ENCODE measurements at regions not wholly inside any gene's neighbourhood (a gene's known extent, or its start where the extent isn't known, plus 50 kb on each side); places are given as distances from the start of the nearest gene placed in this dataset.

GRCh38 chr12:76611533-76611932 lies 52.0 kb upstream of the OSBPL8 start:
- TF ChIP-seq CTCF (IDR thresholded peaks at IDR 0.05; ENCODE audit: insufficient read depth, low read length, poor library complexity, severe bottlenecking) (no peak), EZH2phosphoT487 (conservative IDR thresholded peaks at IDR 0.05; ENCODE audit: low read length) (no peak)
- Histone ChIP-seq H3F3A (ENCODE audit: insufficient read depth) (no peaks in the 10 kb centered on the region), H3K27ac (ENCODE audit: low read depth, low read length) (no peak overlapping the region), H3K9ac (ENCODE audit: low read length) (no peak overlapping the region), H3K4me3 (ENCODE audit: insufficient read depth, low read length, poor library complexity, severe bottlenecking) (no peak overlapping the region), H4K20me1 (ENCODE audit: low read depth, low read length) (no peaks in the 10 kb centered on the region), H3K36me3 (ENCODE audit: low read length) (no peaks in the 10 kb centered on the region), H3K79me2 (ENCODE audit: insufficient read depth, low read length) (no peaks in the 10 kb centered on the region), H3K9me3 (ENCODE audit: insufficient read depth, low read length) (no peaks in the 10 kb centered on the region), H3K9me2 (replicated peaks; ENCODE audit: insufficient read depth, low read length) (no peaks in the 10 kb centered on the region), H3K27me3 (ENCODE audit: low read length) (no peaks in the 10 kb centered on the region), H3K4me2 (ENCODE audit: low read depth, low read length, poor library complexity, severe bottlenecking) (no peak overlapping the region), H2AFZ (ENCODE audit: low read depth, low read length, severe bottlenecking) (no peak overlapping the region)

- H4K20me1 ChIP-seq (ENCODE audit: low read depth, low read length): no peaks in the 10 kb centered on the region
- H2AFZ ChIP-seq (ENCODE audit: low read depth, low read length, severe bottlenecking): no peak overlapping the region
- no peaks in the 10 kb centered on the region for H3K27me3 ChIP-seq (ENCODE audit: low read length)
- no peak overlapping the region for H3K4me2 ChIP-seq (ENCODE audit: low read depth, low read length, poor library complexity, severe bottlenecking)
- no peaks in the 10 kb centered on the region for H3K79me2 ChIP-seq (ENCODE audit: insufficient read depth, low read length)
- no peaks in the 10 kb centered on the region for H3K36me3 ChIP-seq (ENCODE audit: low read length)
- H3K4me3 ChIP-seq (ENCODE audit: insufficient read depth, low read length, poor library complexity, severe bottlenecking): no peak overlapping the region
- TF ChIP-seq CTCF (IDR thresholded peaks at IDR 0.05; ENCODE audit: insufficient read depth, low read length, poor library complexity, severe bottlenecking): no peak
- TF ChIP-seq EZH2phosphoT487 (conservative IDR thresholded peaks at IDR 0.05; ENCODE audit: low read length): no peak
- H3K9ac ChIP-seq (ENCODE audit: low read length): no peak overlapping the region
- no peaks in the 10 kb centered on the region for H3F3A ChIP-seq (ENCODE audit: insufficient read depth)
- no peak overlapping the region for H3K27ac ChIP-seq (ENCODE audit: low read depth, low read length)
- no peaks in the 10 kb centered on the region for H3K9me3 ChIP-seq (ENCODE audit: insufficient read depth, low read length)
- no peaks in the 10 kb centered on the region for H3K9me2 ChIP-seq (replicated peaks; ENCODE audit: insufficient read depth, low read length)
Observed at GRCh38 chr12:76614364-76614763, 54.8 kb upstream of the OSBPL8 start.

GRCh38 chr12:76618031-76618430 lies 58.5 kb upstream of the OSBPL8 start:
- Histone ChIP-seq H3K36me3 (ENCODE audit: low read length) (no peaks in the 10 kb centered on the region), H3K9ac (ENCODE audit: low read length) (no peak overlapping the region), H3K79me2 (ENCODE audit: insufficient read depth, low read length) (no peaks in the 10 kb centered on the region), H3K9me2 (replicated peaks; ENCODE audit: insufficient read depth, low read length) (no peaks in the 10 kb centered on the region), H3K4me2 (ENCODE audit: low read depth, low read length, poor library complexity, severe bottlenecking) (no peak overlapping the region), H3K4me3 (ENCODE audit: insufficient read depth, low read length, poor library complexity, severe bottlenecking) (no peak overlapping the region), H2AFZ (ENCODE audit: low read depth, low read length, severe bottlenecking) (no peak overlapping the region), H3F3A (ENCODE audit: insufficient read depth) (no peaks in the 10 kb centered on the region), H3K9me3 (ENCODE audit: insufficient read depth, low read length) (no peaks in the 10 kb centered on the region), H3K27me3 (ENCODE audit: low read length) (no peaks in the 10 kb centered on the region), H4K20me1 (ENCODE audit: low read depth, low read length) (no peaks in the 10 kb centered on the region), H3K27ac (ENCODE audit: low read depth, low read length) (no peak overlapping the region)
- TF ChIP-seq CTCF (IDR thresholded peaks at IDR 0.05; ENCODE audit: insufficient read depth, low read length, poor library complexity, severe bottlenecking) (no peak), EZH2phosphoT487 (conservative IDR thresholded peaks at IDR 0.05; ENCODE audit: low read length) (no peak)
